GM10248 (cell line): ENCODE measurements at regions not wholly inside any gene's neighbourhood (a gene's known extent, or its start where the extent isn't known, plus 50 kb on each side); places are given as distances from the start of the nearest gene placed in this dataset.
"Not testable (repeated sequence)": the region's sequence is repeated elsewhere in the genome, so short reads cannot be mapped to it uniquely, and the experiment has no call there.

ENCODE experiments used
- CTCF ChIA-PET: fragments of 300-600 bp; sonication (Branson Sonifier 250); formaldehyde crosslinking; extraction: SDS; loops from one replicate; lab custom pipeline; 2021; ENCODE audit warnings: antibody characterized with exemption; lab: Yijun Ruan, JAX
- POLR2A ChIA-PET: fragments of 350-650 bp; sonication (Branson Sonifier 250); formaldehyde crosslinking; extraction: SDS; loops from one replicate; lab custom pipeline; 2020; ENCODE audit warnings: antibody characterized with exemption; lab: Yijun Ruan, JAX
- DNase-seq: peaks from one replicate; pipeline ENCODE4 v3.0.0; 2012; ENCODE audit errors: extremely low spot score
- CTCF ChIP-seq: IDR thresholded peaks from 2 replicates; pipeline ENCODE4 v1.5.1; 2012; ENCODE audit warnings: mild to moderate bottlenecking, low read depth; ENCODE audit errors: extremely low read depth, missing control alignments, control extremely low read depth

GRCh38 chr7:121676168-121676567 is 196.8 kb upstream of the PTPRZ1 start:
- CTCF ChIA-PET, result interaction anchor here (1.4 to 2.1 kb wide), 2 partner anchors 9 to 14 kb away, joined by 4 to 7 read pairs; no protein-coding TSS in a partner anchor

DNA sequence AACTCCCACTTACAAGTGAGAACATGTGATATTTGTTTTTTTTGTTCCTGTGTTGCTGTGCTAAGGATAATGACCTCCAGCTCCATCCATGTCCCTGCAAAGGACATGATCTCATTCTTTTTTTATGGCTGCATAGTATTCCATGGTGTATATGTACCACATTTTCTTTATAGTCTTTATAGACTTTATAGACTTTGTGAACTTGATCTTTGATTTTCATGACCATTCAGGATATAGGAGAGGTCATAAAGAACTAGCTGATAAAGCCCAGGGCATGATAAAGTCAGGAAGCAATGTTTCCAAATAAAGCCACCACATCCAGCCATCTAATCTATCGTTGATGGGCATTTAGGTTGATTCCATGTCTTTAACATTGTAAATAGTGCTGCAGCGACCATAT is 198.5 kb upstream of the PTPRZ1 start:
- CTCF ChIA-PET, result interaction anchor here (1.9 kb wide), 1 partner anchor 9 kb away, joined by 4 read pairs; no protein-coding TSS in a partner anchor
- DNase-seq, POLR2A ChIA-PET: not testable (repeated sequence)

More at GRCh38 chr7:121676168-121676567, 196.8 kb upstream of the PTPRZ1 start:
- TF ChIP-seq CTCF, result no peak
- POLR2A ChIA-PET, result no interaction called here
- no peak for DNase-seq

DNA sequence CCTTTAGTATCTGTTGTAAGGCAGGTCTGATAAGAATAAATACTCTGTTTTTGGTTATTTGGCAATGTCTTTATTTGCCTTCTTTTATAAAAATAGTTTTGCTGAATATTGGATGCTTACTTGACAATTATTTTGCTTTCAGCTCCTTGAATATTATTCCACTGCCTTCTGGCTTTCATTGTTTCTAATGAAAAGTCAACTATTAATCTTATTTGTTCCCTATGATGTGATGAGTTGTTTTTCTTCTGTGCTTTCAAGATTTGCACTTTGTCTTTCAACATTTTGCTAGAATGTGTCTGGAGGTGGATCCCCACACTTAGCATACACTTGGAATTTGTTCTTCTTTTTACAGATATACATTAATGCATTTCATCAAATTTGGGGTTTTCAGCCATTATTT is 203.8 kb upstream of the PTPRZ1 start:
- ChIA-PET CTCF (no interaction called here), POLR2A (no interaction called here)
- TF ChIP-seq CTCF, result no peak
- DNase-seq, result no peak

GRCh38 chr7:121666306-121666705 is 206.7 kb upstream of the PTPRZ1 start:
- no peak for DNase-seq
- POLR2A ChIA-PET, result no interaction called here
- no peak for TF ChIP-seq CTCF
- CTCF ChIA-PET, result interaction anchor here (2.4 kb wide), 1 partner anchor 10 kb away, joined by 7 read pairs; no protein-coding TSS in a partner anchor

- ChIA-PET POLR2A (no interaction called here), CTCF (interaction anchor here (1.0 kb wide), 1 partner anchor 11 kb away, joined by 3 read pairs; no protein-coding TSS in a partner anchor)
- no peak for DNase-seq
- TF ChIP-seq CTCF, result no peak
Measured at GRCh38 chr7:121643320-121643719, 229.6 kb upstream of the PTPRZ1 start.

DNA sequence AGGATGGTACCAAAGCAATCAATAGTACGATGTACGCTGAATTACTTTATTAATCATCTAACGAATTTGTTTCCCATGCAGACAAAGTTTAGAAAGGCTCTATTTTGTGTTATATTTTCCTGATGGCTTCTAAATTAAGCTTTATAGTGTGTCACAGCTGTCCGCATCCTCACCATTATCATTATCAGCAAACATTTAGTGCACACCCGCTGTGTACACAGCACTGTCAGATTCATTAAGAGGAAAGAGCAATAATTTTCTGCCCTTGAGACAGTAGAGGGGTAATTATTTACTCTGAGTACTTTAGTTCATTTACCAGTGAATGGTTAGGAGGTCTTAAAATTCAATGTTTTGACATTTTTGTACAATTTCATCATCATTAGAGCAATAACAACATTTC is 233.3 kb upstream of the PTPRZ1 start:
- POLR2A ChIA-PET, result no interaction called here
- DNase-seq, result no peak
- TF ChIP-seq CTCF, result no peak
- CTCF ChIA-PET, result interaction anchor here (1.1 to 2.0 kb wide), 2 partner anchors 10 to 15 kb away, joined by 4 to 6 read pairs; no protein-coding TSS in a partner anchor

GRCh38 chr7:121638286-121638685 is 234.7 kb upstream of the PTPRZ1 start:
- ChIA-PET CTCF (interaction anchor here (2.0 kb wide), 1 partner anchor 9 kb away, joined by 4 read pairs; no protein-coding TSS in a partner anchor), POLR2A (no interaction called here)
- no peak for DNase-seq
- TF ChIP-seq CTCF, result no peak
